HG02571 (cell line): ENCODE measurements at regions not wholly inside any gene's neighbourhood (a gene's known extent, or its start where the extent isn't known, plus 50 kb on each side); places are given as distances from the start of the nearest gene placed in this dataset.

Experiments
- ATAC-seq: cut with Tn5 transposase; IDR thresholded peaks from one replicate; pipeline ENCODE4 v1.9.1; 2021; ENCODE audit warnings: mild to moderate bottlenecking, moderate library complexity; ENCODE audit not compliant: unreplicated experiment

DNA sequence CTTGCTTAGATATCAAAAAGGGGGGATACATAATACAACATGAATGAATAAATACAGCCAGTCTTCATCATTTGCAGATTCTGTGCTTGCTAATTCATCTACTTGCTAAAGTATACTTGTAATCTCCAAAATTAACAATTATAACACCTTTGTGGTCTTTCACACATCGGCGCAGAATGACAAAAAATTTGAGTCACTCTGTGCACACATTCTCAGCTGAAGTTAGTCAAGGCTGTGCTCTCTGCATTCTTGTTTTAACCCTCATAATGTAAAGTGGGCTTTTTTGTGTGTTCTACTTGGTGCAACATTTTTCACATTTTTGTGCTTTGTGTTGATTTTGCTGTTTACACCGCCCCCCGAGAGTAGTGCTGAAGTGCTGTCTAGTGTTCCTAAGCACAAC is 65.8 kb upstream of the GPRIN3 start:
- ATAC-seq: no peak

DNA sequence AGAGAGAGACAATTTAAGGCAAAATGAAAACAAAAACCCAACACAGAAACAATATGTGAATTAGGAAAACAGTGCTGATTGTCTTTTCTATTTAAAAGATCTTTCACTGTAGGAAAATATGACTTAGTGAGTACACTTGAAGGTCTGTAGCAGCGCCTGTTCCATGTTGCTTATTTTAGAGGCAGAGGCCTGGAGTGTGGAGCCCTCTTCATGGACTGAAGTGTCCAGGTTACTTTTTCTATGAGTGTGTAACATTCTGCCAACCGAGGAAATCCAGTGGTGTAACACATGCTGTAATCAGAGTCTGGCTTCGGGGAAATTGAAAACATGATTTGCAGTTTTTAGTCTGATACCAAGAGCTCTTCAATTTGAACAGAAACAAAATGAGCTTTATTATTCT is 64.0 kb upstream of the GPRIN3 start:
- ATAC-seq: no peak

DNA sequence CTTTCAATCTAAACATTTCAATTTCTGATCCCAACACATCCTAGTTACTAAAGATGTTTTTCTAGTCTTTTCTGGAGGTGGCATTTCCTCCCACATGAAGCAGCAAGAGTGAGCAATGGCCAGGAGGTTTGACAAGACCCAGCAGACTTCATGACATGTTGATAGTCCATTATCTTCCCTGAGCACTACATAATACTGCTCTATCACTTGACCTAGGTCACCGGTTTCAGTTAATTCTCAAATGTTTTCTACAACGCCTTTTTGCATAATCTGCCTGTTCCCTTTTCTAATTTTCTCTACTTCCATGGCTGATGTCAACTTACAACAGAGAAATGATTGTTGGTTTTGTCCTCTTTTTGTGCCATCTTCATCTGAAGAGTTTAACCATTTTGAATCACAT is 62.0 kb upstream of the GPRIN3 start:
- ATAC-seq: no peak

DNA sequence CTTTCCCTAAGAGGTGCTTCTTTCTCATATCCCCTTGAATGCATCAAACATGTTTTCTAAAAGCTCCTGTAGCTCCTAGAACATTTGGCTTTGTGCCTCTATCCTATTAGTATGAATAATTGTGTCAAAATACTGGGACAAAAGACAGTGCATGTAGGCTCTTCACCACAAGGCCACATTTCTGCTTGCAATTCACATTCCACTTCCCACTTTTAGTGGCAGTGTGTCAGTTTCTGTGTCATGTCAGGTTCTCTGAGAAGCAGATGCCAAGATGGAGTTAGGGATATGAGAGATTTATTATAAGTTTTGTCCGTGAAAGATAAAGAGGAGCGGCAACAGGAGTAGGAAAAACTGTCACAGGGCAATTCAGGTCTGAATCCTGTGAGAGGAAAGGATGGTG is 61.3 kb upstream of the GPRIN3 start:
- ATAC-seq: no peak

DNA sequence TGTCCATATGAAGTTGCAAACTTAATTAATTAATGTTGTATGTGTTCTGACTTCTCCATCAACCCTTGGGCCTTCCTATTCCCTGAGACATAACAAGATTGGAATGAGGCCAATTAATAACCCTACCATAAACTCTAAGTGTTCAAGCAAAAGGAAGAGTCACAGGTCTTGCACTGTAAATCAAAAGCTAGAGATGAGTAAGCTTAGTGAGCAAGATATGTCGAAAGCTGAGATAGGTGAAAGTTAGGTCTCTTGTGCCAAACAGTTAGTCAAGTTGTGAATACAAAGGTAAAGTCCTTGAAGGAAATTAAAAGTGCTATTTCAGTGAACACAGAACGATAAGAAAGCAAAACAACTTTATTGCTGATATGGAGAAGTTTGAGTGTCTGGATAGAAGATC is 58.2 kb upstream of the GPRIN3 start:
- ATAC-seq: no peak

DNA sequence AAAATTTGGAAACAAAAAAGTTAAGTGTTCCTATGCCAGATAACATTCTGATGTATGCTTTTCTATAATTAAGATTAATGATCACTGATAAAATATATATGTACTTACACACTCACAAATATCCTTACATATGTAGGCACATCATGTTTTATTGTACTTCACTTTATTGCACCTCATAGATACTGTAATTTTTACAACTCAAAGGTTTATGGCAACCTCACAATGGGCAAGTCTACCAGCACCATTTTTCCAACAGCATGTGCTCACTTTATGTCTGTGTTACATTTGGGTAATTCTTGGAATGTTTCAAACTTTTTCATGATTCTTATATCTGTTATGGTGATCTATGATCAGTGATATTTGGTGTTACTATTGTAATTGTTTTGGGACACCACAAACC is 57.8 kb upstream of the GPRIN3 start:
- no peak for ATAC-seq

- ATAC-seq: no peak
Observed at GRCh38 chr4:89364541-89364940, 56.9 kb upstream of the GPRIN3 start.

DNA sequence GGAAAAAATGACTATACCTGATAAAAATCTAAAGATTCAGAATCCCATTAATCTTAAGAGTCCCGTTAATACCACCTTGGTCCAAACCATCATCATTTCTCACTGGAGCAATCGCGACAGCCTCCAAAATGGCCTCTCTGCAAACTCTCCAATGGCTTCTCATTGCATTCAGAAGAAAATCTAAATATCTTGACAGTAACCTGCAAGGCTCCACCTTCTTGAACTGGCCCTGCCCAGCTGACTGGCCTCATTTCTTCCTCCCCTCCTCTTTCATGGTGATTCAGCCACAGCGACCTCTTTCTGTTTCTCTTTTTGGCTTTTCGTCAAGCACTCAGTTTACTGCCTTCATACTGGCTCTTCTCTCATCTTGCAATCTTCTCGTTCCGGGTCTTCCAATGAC is 56.2 kb upstream of the GPRIN3 start:
- no peak for ATAC-seq

GRCh38 chr4:89358935-89359638 is 51.5 kb upstream of the GPRIN3 start:
- no peak for ATAC-seq

- no peak for ATAC-seq
Observed at GRCh38 chr4:89357787-89358186, 50.2 kb upstream of the GPRIN3 start.
